GM12878 (cell line): ENCODE measurements at regions not wholly inside any gene's neighbourhood (a gene's known extent, or its start where the extent isn't known, plus 50 kb on each side); places are given as distances from the start of the nearest gene placed in this dataset.

Experiments used
- ATAC-seq: fragments of 200-7000 bp; cut with Tn5 transposase; 3 replicates; pipeline ENCODE4 v1.9.1; 2020; ENCODE audit warnings: mild to moderate bottlenecking, moderate library complexity
- BruUV-seq: library from RNA; stranded (reverse); fragments of 400-500 nt; replicated peaks from 2 replicates; lab custom pipeline; 2021; lab: Mats Ljungman, UMichigan
- CTCF ChIA-PET: fragments of 300-600 bp; sonication (Branson Sonifier 250); formaldehyde crosslinking; extraction: SDS; loops from one replicate; lab custom pipeline; 2021; ENCODE audit warnings: inconsistent platforms; lab: Yijun Ruan, JAX
- POLR2A ChIA-PET: fragments of 350-600 bp; formaldehyde crosslinking; extraction: SDS; loops from one replicate; lab custom pipeline; 2021; ENCODE audit warnings: inconsistent platforms; lab: Charles Lee
- RAD21 ChIA-PET: fragments of 300-600 bp; sonication (Branson Sonifier 250); formaldehyde crosslinking; loops from one replicate; lab custom pipeline; 2023; ENCODE audit warnings: antibody characterized with exemption; ENCODE audit not compliant: unreplicated experiment; lab: Charles Lee
- SMC1A ChIA-PET: fragments of 300-600 bp; sonication (Branson Sonifier 250); formaldehyde crosslinking; loops from one replicate; lab custom pipeline; 2023; ENCODE audit not compliant: unreplicated experiment, uncharacterized antibody; lab: Charles Lee
- DNase-seq: peaks from one replicate; pipeline ENCODE4 v3.0.0-alpha.2; 2011; ENCODE audit warnings: low read depth, low spot score
- FAIRE-seq: peaks from 3 replicates; lab custom pipeline; 2011; peaks lifted over from hg19 to GRCh38; lab: Jason Lieb, UNC
- H2AFZ ChIP-seq: 2 replicates; pipeline ENCODE4 v1.6.0; 2011; ENCODE audit warnings: low read depth, low read length, control low read depth; ENCODE audit not compliant: control insufficient read depth
- H3K27ac ChIP-seq: 2 replicates; pipeline ENCODE4 v1.5.1; 2011; ENCODE audit warnings: control low read depth; ENCODE audit not compliant: control insufficient read depth, insufficient read depth
- H3K27me3 ChIP-seq, 2 experiments: replicated peaks in 1 of 2; 2 replicates each; pipeline versions ENCODE4 v1.6.0 to v1.6.1; 2011; ENCODE audit warnings: low read length in 1 of 2; ENCODE audit not compliant: control insufficient read depth in 2 of 2, insufficient read depth in 2 of 2
- H3K36me3 ChIP-seq, 2 experiments: 2 replicates each; pipeline ENCODE4 v1.5.1; 2011; ENCODE audit warnings: low read length in 1 of 2; ENCODE audit not compliant: control insufficient read depth in 2 of 2, insufficient read depth in 2 of 2
- H3K4me1 ChIP-seq: 2 replicates; pipeline ENCODE4 v1.6.1; 2011; ENCODE audit warnings: mild to moderate bottlenecking, low read length, moderate library complexity, mixed read lengths; ENCODE audit not compliant: control insufficient read depth, insufficient read depth
- H3K4me2 ChIP-seq: 2 replicates; pipeline ENCODE4 v1.6.0; 2011; ENCODE audit warnings: control low read depth; ENCODE audit not compliant: control insufficient read depth, insufficient read depth
- H3K4me3 ChIP-seq: fragments of 200-600 bp; sonication (generic); 2 replicates; pipeline ENCODE4 v1.5.1; 2016
- H3K79me2 ChIP-seq: 2 replicates; pipeline ENCODE4 v1.6.0; 2011; ENCODE audit warnings: low read length; ENCODE audit not compliant: control insufficient read depth, insufficient read depth
- H3K9ac ChIP-seq: 2 replicates; pipeline ENCODE4 v1.8.0; 2011; ENCODE audit warnings: low read length, control low read depth, mixed read lengths; ENCODE audit not compliant: control insufficient read depth, insufficient read depth
- H3K9me3 ChIP-seq: replicated peaks from 3 replicates; pipeline ENCODE4 v1.5.1; 2011; ENCODE audit warnings: mild to moderate bottlenecking, low read length; ENCODE audit not compliant: control insufficient read depth, insufficient read depth
- H4K20me1 ChIP-seq: 2 replicates; pipeline ENCODE4 v1.6.0; 2011; ENCODE audit not compliant: control insufficient read depth, insufficient read depth
- BHLHE40 ChIP-seq, 2 experiments: fragments of 450-650 bp in 1 of 2; IDR thresholded peaks; 2 replicates each; pipeline ENCODE4 v1.6.1; 2011 to 2017; ENCODE audit warnings: low read depth in 2 of 2, borderline replicate concordance in 1 of 2, improper control_type of control experiment in 1 of 2, low read length in 1 of 2, mild to moderate bottlenecking in 1 of 2
- FOXM1 ChIP-seq: IDR thresholded peaks from 2 replicates; pipeline ENCODE4 v1.6.1; 2012; ENCODE audit warnings: low read depth, mild to moderate bottlenecking, inconsistent platforms, low read length, moderate library complexity
- MEF2B ChIP-seq: fragments of 450-650 bp; IDR thresholded peaks from 2 replicates; pipeline ENCODE4 v1.6.1; 2018; ENCODE audit warnings: mild to moderate bottlenecking, moderate library complexity; ENCODE audit not compliant: partially characterized antibody, poor library complexity, severe bottlenecking
- NFIC ChIP-seq: IDR thresholded peaks from 2 replicates; pipeline ENCODE4 v1.6.1; 2012; ENCODE audit warnings: low read depth, mild to moderate bottlenecking, inconsistent platforms, low read length, moderate library complexity
- RUNX3 ChIP-seq: IDR thresholded peaks from 2 replicates; pipeline ENCODE4 v1.6.1; 2012; ENCODE audit warnings: low read length, inconsistent platforms
- SPI1 ChIP-seq: IDR thresholded peaks from 2 replicates; pipeline ENCODE4 v1.6.1; 2011; ENCODE audit warnings: low read depth, mild to moderate bottlenecking, low read length, moderate library complexity, borderline replicate concordance; ENCODE audit not compliant: insufficient read depth
- SUZ12 ChIP-seq: fragments of 200-600 bp; sonication (generic); IDR thresholded peaks from one replicate; pipeline ENCODE4 v1.6.1; 2018; ENCODE audit warnings: antibody characterized with exemption, mild to moderate bottlenecking; ENCODE audit not compliant: unreplicated experiment
- ZNF24 ChIP-seq: fragments of 450-650 bp; IDR thresholded peaks from 2 replicates; pipeline ENCODE4 v1.6.1; 2017; ENCODE audit warnings: antibody characterized with exemption, mild to moderate bottlenecking
- WGBS: methylation state at CpG from one replicate; pipeline ENCODE4 v1.1.6; 2016; ENCODE audit warnings: low lambda C conversion rate; ENCODE audit not compliant: insufficient replicate concordance, insufficient coverage; ENCODE audit errors: missing lambda C conversion rate; 5-methylcytosine and 5-hydroxymethylcytosine counted together
- in situ Hi-C: fragments of 300-500 bp; cut with MboI; formaldehyde crosslinking; loops from 9 replicates; pipeline ENCODE4 v1.14.3; 2018; ENCODE audit warnings: mixed read lengths
- intact Hi-C: fragments of 100-400 bp; cut with micrococcal nuclease; formaldehyde crosslinking; loops from one replicate; pipeline ENCODE4 v1.14.2; 2022; ENCODE audit not compliant: unreplicated experiment
- TF ChIP-seq, protein P1 (sequence below): fragments of 450-650 bp; conservative IDR thresholded peaks from 2 replicates; pipeline ENCODE4 v1.6.1; 2017; ENCODE audit warnings: mild to moderate bottlenecking, moderate library complexity

DNA sequence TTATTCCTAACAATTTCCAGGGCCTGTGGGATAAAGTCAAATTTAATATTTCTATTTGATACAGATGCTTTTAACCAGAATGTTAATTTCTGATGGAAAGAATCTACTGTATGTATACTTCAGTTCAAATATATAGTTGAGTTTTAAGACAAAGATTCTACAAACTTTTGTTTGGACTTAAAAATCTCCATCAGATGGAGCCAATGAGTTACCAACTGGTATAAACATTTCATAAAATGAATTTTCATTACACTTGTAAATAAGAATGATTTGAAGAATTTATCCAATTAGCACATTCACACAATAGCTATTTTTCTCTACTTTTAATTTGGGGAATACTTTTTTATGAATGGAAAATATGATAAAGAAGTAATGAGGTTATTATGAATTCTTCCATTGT lies 425.2 kb upstream of the MIS18BP1 start:
- intact Hi-C loops (no loop called here), in situ Hi-C loops (no loop called here)
- Histone ChIP-seq H3K9me3 (no peaks in the 10 kb centered on the region), H3K79me2 (no peaks in the 10 kb centered on the region), H3K4me3 (no peak overlapping the region), H3K9ac (no peak overlapping the region), H4K20me1 (no peaks in the 10 kb centered on the region), H3K4me1 (no peaks in the 10 kb centered on the region), H2AFZ (no peak overlapping the region), H3K36me3 (no peaks in the 10 kb centered on the region), H3K27ac (no peak overlapping the region), H3K27me3 (no peaks in the 10 kb centered on the region)
- BruUV-seq = no TSS peak
- RAD21 ChIA-PET = interaction anchor here (1.6 kb wide), 1 partner anchor 131 kb away, joined by 6 read pairs; no protein-coding TSS in a partner anchor
- CTCF ChIA-PET = interaction anchor here (0.8 to 1.4 kb wide), 3 partner anchors 34 to 159 kb away, joined by 3 to 4 read pairs (median 3); no protein-coding TSS in a partner anchor
- DNase-seq = no peak
- ATAC-seq = no peak
- POLR2A ChIA-PET = no interaction called here
- SMC1A ChIA-PET = interaction anchor here (0.9 to 1.8 kb wide), 4 partner anchors 15 to 160 kb away, joined by 3 to 5 read pairs (median 4); no protein-coding TSS in a partner anchor
- FAIRE-seq = no peak
- TF ChIP-seq, protein P1, sequence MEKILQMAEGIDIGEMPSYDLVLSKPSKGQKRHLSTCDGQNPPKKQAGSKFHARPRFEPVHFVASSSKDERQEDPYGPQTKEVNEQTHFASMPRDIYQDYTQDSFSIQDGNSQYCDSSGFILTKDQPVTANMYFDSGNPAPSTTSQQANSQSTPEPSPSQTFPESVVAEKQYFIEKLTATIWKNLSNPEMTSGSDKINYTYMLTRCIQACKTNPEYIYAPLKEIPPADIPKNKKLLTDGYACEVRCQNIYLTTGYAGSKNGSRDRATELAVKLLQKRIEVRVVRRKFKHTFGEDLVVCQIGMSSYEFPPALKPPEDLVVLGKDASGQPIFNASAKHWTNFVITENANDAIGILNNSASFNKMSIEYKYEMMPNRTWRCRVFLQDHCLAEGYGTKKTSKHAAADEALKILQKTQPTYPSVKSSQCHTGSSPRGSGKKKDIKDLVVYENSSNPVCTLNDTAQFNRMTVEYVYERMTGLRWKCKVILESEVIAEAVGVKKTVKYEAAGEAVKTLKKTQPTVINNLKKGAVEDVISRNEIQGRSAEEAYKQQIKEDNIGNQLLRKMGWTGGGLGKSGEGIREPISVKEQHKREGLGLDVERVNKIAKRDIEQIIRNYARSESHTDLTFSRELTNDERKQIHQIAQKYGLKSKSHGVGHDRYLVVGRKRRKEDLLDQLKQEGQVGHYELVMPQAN = no peak
- TF ChIP-seq RUNX3 (no peak), SPI1 (no peak), SUZ12 (no peak), NFIC (no peak), FOXM1 (no peak)
- TF ChIP-seq, all 136 proteins: peak for 0
- no peak overlapping the region for H3K4me2 ChIP-seq

DNA sequence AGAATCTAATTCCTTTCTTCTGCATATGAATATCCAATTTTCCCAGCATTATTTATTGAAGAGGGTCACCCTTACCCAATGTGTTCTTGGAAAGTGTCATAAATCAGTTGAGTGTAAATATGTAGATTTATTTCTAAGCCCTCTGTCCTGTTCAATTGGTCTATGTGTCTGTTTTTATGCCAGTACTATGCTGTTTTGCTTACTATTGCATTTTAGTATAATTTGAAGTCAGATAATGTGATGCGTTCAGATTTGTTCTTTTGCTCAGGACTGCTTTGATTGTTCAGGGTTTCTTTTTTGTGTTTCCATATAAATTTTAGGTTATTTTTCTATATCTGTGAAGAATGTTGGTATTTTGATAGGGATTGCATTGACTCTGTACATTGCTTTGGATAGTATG lies 420.4 kb upstream of the MIS18BP1 start:
- ChIA-PET POLR2A (no interaction called here), RAD21 (no interaction called here), SMC1A (interaction anchor here (2.0 kb wide), 1 partner anchor 22 kb away, joined by 6 read pairs; no protein-coding TSS in a partner anchor), CTCF (no interaction called here)
- FAIRE-seq (no peak), DNase-seq (no peak), ATAC-seq (no peak)
- intact Hi-C loops (no loop called here), in situ Hi-C loops (no loop called here)
- H3K36me3 ChIP-seq = no peaks in the 10 kb centered on the region
- H3K27me3 ChIP-seq = no peaks in the 10 kb centered on the region
- no peak overlapping the region for H3K4me3 ChIP-seq
- no peak overlapping the region for H3K27ac ChIP-seq
- WGBS = 92% methylated on average over 1 of the region's 1 CpG
- no peaks in the 10 kb centered on the region for H3K9me3 ChIP-seq
- H2AFZ ChIP-seq = no peak overlapping the region
- no peak overlapping the region for H3K9ac ChIP-seq
- TF ChIP-seq BHLHE40 (IDR thresholded peaks at IDR 0.05; ENCODE audit: borderline replicate concordance in 1 of 2, low read depth in 2 of 2, low read length in 1 of 2) (no peak), MEF2B (no peak), ZNF24 (no peak)
- H3K4me1 ChIP-seq = no peaks in the 10 kb centered on the region
- no peaks in the 10 kb centered on the region for H4K20me1 ChIP-seq
- no TSS peak for BruUV-seq
- H3K79me2 ChIP-seq = no peaks in the 10 kb centered on the region
- H3K4me2 ChIP-seq = no peak overlapping the region
